ENCODE measurements at regions not wholly inside any gene's neighbourhood (a gene's known extent, or its start where the extent isn't known, plus 50 kb on each side); places are given as distances from the start of the nearest gene placed in this dataset.

- ATAC-seq (ENCODE audit: low FRiP score) (no peak), DNase-seq (ENCODE audit: low spot score) (no peak)
- no peak for TF ChIP-seq CTCF (IDR thresholded peaks at IDR 0.05)
Measured at GRCh38 chr13:33634546-33634982, 183.4 kb upstream of the RFC3 start.

GRCh38 chr13:33636243-33636642, 181.7 kb upstream of the RFC3 start:
- DNase-seq (ENCODE audit: low spot score) (no peak), ATAC-seq (ENCODE audit: low FRiP score) (no peak)
- TF ChIP-seq CTCF (IDR thresholded peaks at IDR 0.05) = no peak

- DNase-seq (ENCODE audit: low spot score) (no peak), ATAC-seq (ENCODE audit: low FRiP score) (no peak)
- no peak for TF ChIP-seq CTCF (IDR thresholded peaks at IDR 0.05)
Measured at GRCh38 chr13:33636955-33637670, 180.8 kb upstream of the RFC3 start.

GRCh38 chr13:33637978-33638743, 179.8 kb upstream of the RFC3 start:
- ATAC-seq (ENCODE audit: low FRiP score) (no peak), DNase-seq (ENCODE audit: low spot score) (no peak)
- no peak for TF ChIP-seq CTCF (IDR thresholded peaks at IDR 0.05)

- DNase-seq (ENCODE audit: low spot score) = no peak
- no peak for ATAC-seq (ENCODE audit: low FRiP score)
- no peak for TF ChIP-seq CTCF (IDR thresholded peaks at IDR 0.05)
Measured at GRCh38 chr13:33639158-33639557, 178.8 kb upstream of the RFC3 start.

GRCh38 chr13:33639626-33640080, 178.3 kb upstream of the RFC3 start:
- no peak for ATAC-seq (ENCODE audit: low FRiP score)
- TF ChIP-seq CTCF (IDR thresholded peaks at IDR 0.05) = no peak

More at GRCh38 chr13:33639626-33640080, 178.3 kb upstream of the RFC3 start:
- no peak for DNase-seq (ENCODE audit: low spot score)

Data from omental fat pad (tissue), 3 donors.